Keratinocyte (primary cell): ENCODE measurements at regions not wholly inside any gene's neighbourhood (a gene's known extent, or its start where the extent isn't known, plus 50 kb on each side); places are given as distances from the start of the nearest gene placed in this dataset.

Experiments used
- DNase-seq: peaks from one replicate; pipeline ENCODE4 v3.0.0-alpha.2; 2011; ENCODE audit warnings: low read depth, missing footprints, low spot score
- FAIRE-seq: peaks from 2 replicates; lab custom pipeline; 2011; peaks lifted over from hg19 to GRCh38; lab: Jason Lieb, UNC
- H2AFZ ChIP-seq: 2 replicates; pipeline ENCODE4 v1.6.0; 2012; ENCODE audit warnings: low read length, control low read depth, inconsistent platforms; ENCODE audit not compliant: control insufficient read depth
- H3K27ac ChIP-seq: 2 replicates; pipeline ENCODE4 v1.5.1; 2011; ENCODE audit warnings: low read length; ENCODE audit not compliant: control insufficient read depth, insufficient read depth
- H3K27me3 ChIP-seq: 3 replicates; pipeline ENCODE4 v1.6.0; 2011; ENCODE audit warnings: low read length; ENCODE audit not compliant: control insufficient read depth, insufficient read depth; ENCODE audit errors: extremely low read depth
- H3K36me3 ChIP-seq, 2 experiments: 2 replicates in 1 of 2; 3 replicates in 1 of 2; pipeline ENCODE4 v1.5.1; 2011; ENCODE audit warnings: low read length in 2 of 2, mild to moderate bottlenecking in 1 of 2; ENCODE audit not compliant: control insufficient read depth in 2 of 2, insufficient read depth in 2 of 2; ENCODE audit errors: extremely low read depth in 1 of 2
- H3K4me1 ChIP-seq: 3 replicates; pipeline ENCODE4 v1.5.1; 2011; ENCODE audit warnings: low read length; ENCODE audit not compliant: control insufficient read depth, insufficient read depth; ENCODE audit errors: extremely low read depth
- H3K4me2 ChIP-seq: 3 replicates; pipeline ENCODE4 v1.6.0; 2011; ENCODE audit warnings: low read depth, low read length; ENCODE audit not compliant: control insufficient read depth, insufficient read depth; ENCODE audit errors: extremely low read depth
- H3K4me3 ChIP-seq, 3 experiments: fragments of 200-600 bp in 1 of 3; sonication (generic) in 1 of 3; 2 replicates in 2 of 3; 3 replicates in 1 of 3; pipeline ENCODE4 v1.5.1; 2011 to 2016; ENCODE audit warnings: low read length in 3 of 3, mild to moderate bottlenecking in 3 of 3, control low read depth in 2 of 3, inconsistent platforms in 1 of 3, low read depth in 1 of 3, mixed read lengths in 1 of 3, mixed run types in 1 of 3, moderate library complexity in 1 of 3; ENCODE audit not compliant: control insufficient read depth in 2 of 3, insufficient read depth in 2 of 3; ENCODE audit errors: extremely low read depth in 1 of 3
- H3K79me2 ChIP-seq: 2 replicates; pipeline ENCODE4 v1.6.0; 2012; ENCODE audit warnings: low read length; ENCODE audit not compliant: control insufficient read depth, insufficient read depth
- H3K9ac ChIP-seq: 3 replicates; pipeline ENCODE4 v1.6.0; 2011; ENCODE audit warnings: low read length; ENCODE audit not compliant: control insufficient read depth, insufficient read depth; ENCODE audit errors: extremely low read depth
- H3K9me1 ChIP-seq: 3 replicates; pipeline ENCODE4 v1.6.0; 2011; ENCODE audit warnings: low read length; ENCODE audit not compliant: control insufficient read depth, insufficient read depth; ENCODE audit errors: extremely low read depth
- H3K9me3 ChIP-seq: 2 replicates; pipeline ENCODE4 v1.5.1; 2012; ENCODE audit warnings: low read depth, low read length; ENCODE audit not compliant: control insufficient read depth
- H4K20me1 ChIP-seq: 3 replicates; pipeline ENCODE4 v1.6.0; 2011; ENCODE audit warnings: low read length; ENCODE audit not compliant: control insufficient read depth, insufficient read depth; ENCODE audit errors: extremely low read depth
- EZH2 ChIP-seq: IDR thresholded peaks from one replicate; pipeline ENCODE4 v1.6.1; 2012; ENCODE audit warnings: inconsistent platforms, mild to moderate bottlenecking, low read length, moderate library complexity
- dilution Hi-C: fragments of 300-500 bp; cut with MboI; formaldehyde crosslinking; loops from one replicate; pipeline ENCODE4 v1.7.0; 2020; ENCODE audit warnings: low sequenced_read_pairs; ENCODE audit not compliant: extremely low pct_ligation_motif_present
- TF ChIP-seq, protein P1 (sequence below), 3 experiments: IDR thresholded peaks in 1 of 3; conservative IDR thresholded peaks in 1 of 3; optimal IDR thresholded peaks in 1 of 3; 2 replicates in 2 of 3; 3 replicates in 1 of 3; pipeline versions ENCODE3 to v1.5.1; 2011; ENCODE audit warnings: low read length in 3 of 3, mild to moderate bottlenecking in 3 of 3, moderate library complexity in 2 of 3, control low read depth in 1 of 3, inconsistent platforms in 1 of 3; ENCODE audit not compliant: insufficient read depth in 2 of 3; ENCODE audit errors: extremely low read depth in 1 of 3

DNA sequence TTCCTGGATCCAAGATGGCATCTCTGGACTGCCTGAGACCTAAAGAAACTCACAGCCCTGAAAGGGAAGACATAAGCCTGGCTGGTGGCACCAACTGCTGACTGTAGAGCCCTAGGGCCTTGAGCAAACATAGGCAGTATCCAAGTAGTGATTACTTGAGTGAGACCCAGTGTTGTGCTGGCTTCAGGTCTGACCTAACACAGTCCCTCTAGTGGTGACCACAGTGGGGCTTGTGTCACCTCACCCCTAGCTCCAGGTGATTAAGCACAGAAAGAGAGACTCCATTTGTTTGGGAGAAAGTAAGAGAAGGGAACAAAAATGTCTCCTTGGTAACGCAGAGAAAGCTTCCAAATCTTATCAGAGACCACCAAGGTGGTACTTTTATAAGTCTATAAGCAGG lies 496.3 kb upstream of the HTR2C start:
- Histone ChIP-seq H3K4me2 (no peak overlapping the region), H3K36me3 (no peaks in the 10 kb centered on the region), H3K9me1 (no peaks in the 10 kb centered on the region), H3K4me1 (no peaks in the 10 kb centered on the region), H4K20me1 (no peaks in the 10 kb centered on the region), H3K79me2 (no peaks in the 10 kb centered on the region), H3K27ac (no peak overlapping the region), H3K4me3 (no peak overlapping the region), H3K27me3 (no peaks in the 10 kb centered on the region), H3K9me3 (no peaks in the 10 kb centered on the region), H2AFZ (no peak overlapping the region), H3K9ac (no peak overlapping the region)
- DNase-seq (no peak), FAIRE-seq (no peak)
- dilution Hi-C loops, result no loop called here
- TF ChIP-seq, protein P1, sequence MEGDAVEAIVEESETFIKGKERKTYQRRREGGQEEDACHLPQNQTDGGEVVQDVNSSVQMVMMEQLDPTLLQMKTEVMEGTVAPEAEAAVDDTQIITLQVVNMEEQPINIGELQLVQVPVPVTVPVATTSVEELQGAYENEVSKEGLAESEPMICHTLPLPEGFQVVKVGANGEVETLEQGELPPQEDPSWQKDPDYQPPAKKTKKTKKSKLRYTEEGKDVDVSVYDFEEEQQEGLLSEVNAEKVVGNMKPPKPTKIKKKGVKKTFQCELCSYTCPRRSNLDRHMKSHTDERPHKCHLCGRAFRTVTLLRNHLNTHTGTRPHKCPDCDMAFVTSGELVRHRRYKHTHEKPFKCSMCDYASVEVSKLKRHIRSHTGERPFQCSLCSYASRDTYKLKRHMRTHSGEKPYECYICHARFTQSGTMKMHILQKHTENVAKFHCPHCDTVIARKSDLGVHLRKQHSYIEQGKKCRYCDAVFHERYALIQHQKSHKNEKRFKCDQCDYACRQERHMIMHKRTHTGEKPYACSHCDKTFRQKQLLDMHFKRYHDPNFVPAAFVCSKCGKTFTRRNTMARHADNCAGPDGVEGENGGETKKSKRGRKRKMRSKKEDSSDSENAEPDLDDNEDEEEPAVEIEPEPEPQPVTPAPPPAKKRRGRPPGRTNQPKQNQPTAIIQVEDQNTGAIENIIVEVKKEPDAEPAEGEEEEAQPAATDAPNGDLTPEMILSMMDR (optimal IDR thresholded peaks at IDR 0.05 in 1 of 3, IDR thresholded peaks at IDR 0.05 in 1 of 3, conservative IDR thresholded peaks at IDR 0.05 in 1 of 3; ENCODE audit: extremely low read depth in 1 of 3, insufficient read depth in 2 of 3, low read length in 3 of 3), result no peak
- no peak for TF ChIP-seq EZH2

DNA sequence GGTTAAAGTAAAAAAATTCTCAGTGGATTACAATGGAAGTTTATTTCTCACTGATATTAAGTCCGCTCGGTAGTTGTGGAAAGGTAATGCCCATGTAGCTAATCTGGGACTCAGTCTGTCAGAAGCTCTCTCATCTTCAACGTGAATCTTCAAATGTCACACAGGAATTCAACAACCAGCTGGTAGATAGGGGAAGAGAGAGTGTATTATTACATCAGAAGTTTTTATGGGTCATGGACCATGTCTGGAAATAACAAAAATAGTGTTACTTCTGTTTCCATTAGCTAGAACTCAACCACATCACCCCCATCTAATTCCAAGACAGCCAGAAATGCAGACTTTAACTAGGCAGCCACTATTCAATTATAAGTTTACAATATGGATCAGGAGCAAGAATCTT lies 506.1 kb upstream of the HTR2C start:
- no peaks in the 10 kb centered on the region for H3K79me2 ChIP-seq
- no peak for DNase-seq
- no peaks in the 10 kb centered on the region for H3K4me1 ChIP-seq
- H3K4me2 ChIP-seq, result no peak overlapping the region
- H3K4me3 ChIP-seq, result no peak overlapping the region
- no peaks in the 10 kb centered on the region for H3K36me3 ChIP-seq
- TF ChIP-seq, protein P1 (optimal IDR thresholded peaks at IDR 0.05 in 1 of 3, IDR thresholded peaks at IDR 0.05 in 1 of 3, conservative IDR thresholded peaks at IDR 0.05 in 1 of 3; ENCODE audit: extremely low read depth in 1 of 3, insufficient read depth in 2 of 3, low read length in 3 of 3), result no peak
- TF ChIP-seq EZH2, result no peak
- no peaks in the 10 kb centered on the region for H4K20me1 ChIP-seq
- no peak for FAIRE-seq
- H3K27me3 ChIP-seq, result no peaks in the 10 kb centered on the region
- no peaks in the 10 kb centered on the region for H3K9me1 ChIP-seq
- H3K9ac ChIP-seq, result no peak overlapping the region
- H3K9me3 ChIP-seq, result no peaks in the 10 kb centered on the region
- H3K27ac ChIP-seq, result no peak overlapping the region
- H2AFZ ChIP-seq, result no peak overlapping the region
- dilution Hi-C loops, result no loop called here
